Left renal cortex interstitium (tissue), 4 donors: ENCODE measurements at regions not wholly inside any gene's neighbourhood (a gene's known extent, or its start where the extent isn't known, plus 50 kb on each side); places are given as distances from the start of the nearest gene placed in this dataset.

Experiments used
- DNase-seq, 4 donors: peaks; one replicate each; pipeline ENCODE4 v3.0.0-alpha.2; 2013; ENCODE audit warnings: low read depth in 4 of 4, low spot score in 2 of 4, missing footprints in 1 of 4

DNA sequence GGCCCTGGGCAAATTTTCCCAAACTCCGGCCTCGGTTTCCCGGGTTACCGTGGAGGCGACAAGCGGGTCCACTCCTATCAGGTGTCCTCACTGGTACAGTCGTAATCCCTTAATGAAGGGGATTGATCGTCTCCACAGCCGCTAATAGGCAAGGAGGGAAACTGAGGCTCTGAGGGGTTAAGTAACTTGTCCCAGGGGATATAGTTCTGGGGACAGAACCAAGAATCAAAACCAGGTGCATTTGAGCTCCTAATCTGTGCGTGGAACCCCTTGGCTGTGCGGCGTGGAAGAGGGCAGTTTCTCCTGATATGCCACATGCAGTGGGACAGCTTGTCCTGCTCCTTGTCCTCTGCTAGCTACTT is 157.2 kb downstream of the CYRIA start:
- DNase-seq = no peak

DNA sequence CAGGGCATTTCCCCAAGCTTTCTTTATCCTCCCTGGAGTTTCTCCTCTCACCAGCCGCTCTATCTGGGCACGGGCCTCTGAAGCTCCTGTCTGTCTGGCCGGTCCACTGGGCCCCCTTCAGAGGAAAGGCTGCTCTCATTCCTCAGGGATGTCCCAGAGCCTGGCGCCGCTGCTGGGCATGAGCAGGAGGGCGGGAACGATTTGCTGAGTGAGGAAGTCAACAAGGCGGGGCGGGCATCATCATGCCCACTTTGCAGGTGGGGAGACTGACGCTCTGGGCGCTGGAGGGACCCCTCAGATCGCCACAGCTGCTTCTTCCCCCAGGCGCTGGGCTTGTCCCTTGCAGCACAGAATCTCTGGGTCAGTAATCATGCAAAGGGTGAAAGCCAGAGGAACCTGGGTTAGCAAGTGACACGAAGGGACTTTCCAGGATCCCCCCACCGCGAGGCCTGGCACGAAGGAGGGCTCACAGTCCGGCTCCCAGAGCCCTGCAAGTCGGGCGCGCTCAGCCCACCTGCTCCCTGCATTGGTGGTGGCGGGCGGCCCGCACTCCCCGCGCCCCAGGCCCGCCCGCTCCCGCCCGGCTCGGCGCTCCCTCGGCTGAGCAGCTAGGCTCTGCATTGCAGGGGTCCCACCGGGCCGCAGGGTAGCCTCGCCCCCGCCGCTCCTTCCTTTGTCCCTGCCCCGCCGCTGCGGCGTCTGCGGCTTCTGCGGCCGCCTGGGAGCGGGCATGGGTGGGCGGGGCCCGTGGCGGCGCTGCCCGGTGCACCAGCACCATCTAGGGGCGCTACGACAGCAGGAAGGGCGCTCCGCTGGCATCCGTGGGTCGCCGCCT is 157.8 kb downstream of the CYRIA start:
- peak in 2 of 4 donors; percentile 32 to 36 for DNase-seq

DNA sequence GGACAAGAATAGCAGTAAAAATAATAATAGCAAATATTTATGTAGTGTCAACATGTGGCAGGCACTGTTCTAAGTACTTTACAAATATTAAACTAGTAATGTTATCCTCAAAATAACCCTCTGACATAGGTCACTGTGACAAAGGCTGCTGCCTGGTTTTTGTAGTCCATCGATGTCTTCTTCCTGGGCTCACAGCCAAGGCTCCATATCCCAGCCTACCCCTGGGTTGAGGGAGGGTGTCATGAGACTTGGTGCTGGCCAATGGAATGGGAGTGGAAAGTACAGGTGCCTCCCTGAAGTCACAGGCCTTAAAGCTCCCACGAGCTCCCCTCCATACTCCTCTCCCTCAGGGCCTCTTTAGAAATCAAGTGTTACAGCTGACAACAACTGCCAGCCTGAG is 159.3 kb downstream of the CYRIA start:
- no peak for DNase-seq

DNA sequence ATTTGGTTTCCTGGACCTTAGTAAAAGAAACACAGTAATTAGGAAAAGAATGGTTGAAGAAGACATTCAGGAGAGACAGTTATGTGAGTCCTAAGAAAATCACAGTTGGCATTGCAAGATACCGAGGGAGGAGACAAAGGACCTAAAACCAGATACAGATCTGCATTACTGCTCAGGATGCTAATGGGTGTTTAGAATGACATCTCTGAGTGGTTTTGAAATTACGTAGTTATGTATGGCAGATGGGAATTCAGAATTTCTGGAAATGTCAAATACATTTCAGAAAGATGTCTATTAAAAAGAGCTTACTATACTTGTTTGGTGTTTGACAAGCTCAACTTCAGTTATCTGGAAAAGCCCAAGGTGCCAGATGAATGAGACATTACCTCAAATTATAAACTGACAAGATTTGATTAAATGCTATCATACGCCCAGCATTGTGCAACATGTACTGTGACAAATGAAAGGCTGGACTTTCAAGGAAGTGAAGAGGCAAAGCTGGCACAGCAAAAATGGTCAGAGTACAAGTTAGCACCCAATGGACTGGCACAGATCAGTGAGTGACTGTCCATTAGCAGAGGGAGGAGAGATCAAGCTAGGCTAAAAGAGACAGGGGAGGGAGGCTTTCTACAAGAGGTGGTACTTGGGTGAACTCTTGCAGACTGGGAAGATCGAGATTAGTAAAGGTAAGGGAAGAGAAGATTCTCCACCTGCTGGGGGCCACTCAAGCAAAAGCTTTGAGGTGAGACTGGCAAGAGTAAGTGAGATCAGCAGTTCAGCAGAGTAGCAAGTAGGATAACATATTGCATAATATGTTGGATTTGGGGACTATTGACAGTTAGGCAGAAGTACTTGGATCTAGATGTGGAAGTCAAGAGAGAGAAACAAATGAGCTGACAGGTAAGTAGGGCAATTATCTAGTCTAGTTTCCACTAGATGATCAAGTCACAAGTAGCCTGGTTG is 168.9 kb downstream of the CYRIA start:
- no peak for DNase-seq

DNA sequence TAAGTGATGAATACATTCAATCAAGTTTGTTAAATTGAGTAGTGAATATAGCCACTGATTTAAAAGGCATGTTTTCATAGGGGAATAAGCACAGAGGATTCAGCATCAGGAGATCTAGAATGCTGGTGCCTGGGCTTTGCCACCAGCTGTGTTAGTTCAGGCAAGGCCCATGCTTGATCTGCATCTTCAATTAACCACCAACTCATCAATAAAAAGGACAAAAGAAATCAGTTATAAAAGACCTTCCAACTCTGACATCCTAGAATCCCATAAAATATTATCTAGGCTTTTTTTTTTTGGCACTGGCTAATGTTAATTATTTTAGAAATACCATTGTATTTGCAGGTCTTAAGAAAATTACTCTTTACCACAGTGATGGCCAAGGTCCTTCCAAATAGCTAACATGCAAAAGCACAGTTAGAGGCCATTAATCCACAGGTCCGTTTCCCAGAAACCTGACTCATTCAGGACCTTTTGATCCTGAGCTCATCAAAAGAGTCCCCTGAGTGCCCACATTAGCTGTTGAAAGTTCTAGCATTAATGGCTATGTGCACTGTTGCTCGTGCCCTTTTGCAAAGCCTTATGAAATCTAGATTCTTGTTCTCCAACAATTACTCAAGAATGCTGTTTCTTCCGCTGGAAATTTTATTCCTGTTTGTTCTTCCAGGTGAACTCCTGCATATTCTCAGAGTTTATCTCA is 170.0 kb downstream of the CYRIA start:
- DNase-seq = no peak

DNA sequence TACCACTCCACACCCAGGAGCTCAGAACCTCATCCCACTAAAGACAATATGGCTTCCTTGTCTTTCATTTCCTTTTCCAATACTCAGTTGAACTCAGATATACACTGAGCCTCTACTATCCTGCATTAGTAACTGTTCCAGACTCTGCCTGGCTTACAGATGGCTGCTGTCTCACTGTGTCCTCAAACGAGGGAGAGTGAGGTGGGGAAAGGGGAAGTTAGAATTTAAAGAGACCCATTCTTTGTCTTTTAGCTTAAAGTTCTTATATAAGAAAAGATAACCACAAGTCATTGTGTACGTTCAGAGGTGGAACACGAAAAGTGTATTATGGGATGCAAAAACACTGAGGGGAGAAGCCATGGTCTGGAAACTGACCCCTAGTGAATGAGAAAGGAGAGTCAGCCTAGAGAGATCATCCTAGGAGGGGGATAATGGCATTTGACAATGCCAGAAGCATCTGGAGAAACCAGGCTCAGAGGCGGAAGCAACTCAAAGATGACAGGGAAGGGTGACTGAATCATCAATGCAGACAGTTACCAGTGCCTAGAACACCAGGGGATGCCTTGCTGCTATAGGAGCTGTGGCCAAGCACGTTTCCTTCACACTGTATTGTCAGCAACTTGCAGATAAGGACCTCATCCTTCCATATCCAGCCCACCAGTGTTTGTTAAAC is 170.7 kb downstream of the CYRIA start:
- no peak for DNase-seq

DNA sequence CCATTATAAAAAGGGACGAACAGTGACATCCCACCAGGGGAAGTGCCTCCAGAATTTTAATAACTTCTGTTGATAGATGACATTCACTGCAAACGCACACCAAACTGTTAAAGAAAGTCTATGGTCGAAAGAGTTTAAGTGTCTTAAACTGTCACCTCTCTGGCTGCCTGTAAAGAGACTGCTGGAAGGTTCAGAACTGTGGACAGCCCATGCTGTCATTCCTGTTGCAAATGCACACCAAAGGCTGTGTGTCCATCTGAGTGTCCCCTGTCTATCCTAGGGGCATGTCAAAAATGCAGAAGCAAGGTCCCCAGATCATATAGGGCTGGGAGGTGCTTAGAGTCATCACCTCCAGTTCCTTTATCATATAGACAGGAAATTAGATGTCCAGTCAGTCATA is 171.8 kb downstream of the CYRIA start:
- no peak for DNase-seq

DNA sequence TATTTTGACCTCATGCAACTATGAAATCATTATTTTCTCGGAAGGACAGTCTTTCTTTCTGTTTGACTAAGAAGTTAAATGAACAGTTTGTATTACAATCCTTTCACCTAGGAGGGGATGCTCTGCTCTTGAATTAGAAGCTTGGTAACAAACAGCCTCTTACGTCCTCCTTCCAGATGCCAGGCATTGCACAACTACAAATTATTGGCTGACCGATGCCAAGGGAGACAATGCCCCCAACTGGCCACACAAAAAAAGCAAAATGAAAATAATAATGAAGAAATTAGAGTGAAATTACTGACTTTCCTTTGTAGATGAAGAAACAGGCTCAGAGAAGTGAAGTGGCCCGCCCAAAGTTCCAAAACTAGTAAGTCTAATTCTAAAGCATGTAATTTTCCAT is 177.9 kb downstream of the CYRIA start:
- DNase-seq = no peak

DNA sequence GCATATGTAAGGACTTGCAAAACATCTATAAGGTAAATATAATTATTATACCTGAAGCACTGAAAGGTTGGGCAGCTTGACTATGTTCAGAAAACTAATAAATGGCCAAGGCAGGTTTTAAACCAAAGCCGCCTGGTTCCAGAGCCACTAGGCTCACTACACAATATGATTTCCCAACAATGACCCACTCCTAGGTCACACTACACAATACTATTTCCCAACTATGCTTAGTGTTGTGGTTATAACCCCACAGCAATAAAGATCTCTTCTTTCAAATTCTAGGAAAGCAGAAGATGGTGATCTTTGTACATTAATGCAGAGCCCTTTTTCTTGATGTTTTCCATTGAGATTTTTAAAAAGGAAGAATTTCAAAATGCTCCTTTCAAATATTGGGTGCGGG is 180.4 kb downstream of the CYRIA start:
- DNase-seq = no peak

DNA sequence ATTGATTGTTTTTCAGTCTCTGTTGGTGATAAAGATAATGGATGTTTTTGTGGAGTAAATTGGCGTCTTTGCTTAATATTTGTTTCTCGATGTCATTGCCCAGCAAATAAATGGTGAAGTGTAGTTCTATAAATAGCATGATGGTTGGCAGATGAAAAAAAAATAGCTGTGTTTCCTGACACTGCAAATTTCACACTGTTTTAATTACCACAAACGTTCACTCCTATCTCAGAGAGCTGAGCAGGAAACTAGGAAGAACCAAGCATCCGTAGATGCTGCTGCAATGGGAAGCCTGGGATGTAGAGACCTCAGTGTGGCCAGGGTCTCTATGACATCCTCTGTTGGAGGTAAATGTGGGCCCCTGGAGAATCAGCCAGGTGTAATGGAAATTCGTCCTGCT is 183.2 kb downstream of the CYRIA start:
- no peak for DNase-seq

DNA sequence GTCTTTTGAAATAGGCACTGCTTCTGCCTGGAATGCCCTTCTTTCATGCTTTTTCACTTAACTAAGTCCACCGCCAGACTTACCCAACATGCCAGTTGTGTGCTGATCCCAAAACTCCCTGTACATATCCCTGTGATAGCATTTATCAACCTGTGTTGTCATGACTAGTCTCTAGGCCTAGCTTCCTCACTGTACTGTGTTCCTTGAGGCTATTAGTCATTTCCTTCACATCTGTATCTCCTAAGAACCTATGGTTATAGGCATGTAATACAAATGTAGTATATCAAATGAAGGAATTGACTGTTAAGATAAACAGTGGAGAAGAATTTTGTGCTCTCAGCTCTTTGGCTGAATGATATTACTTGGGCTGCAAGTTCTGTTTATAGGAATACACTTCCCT is 184.3 kb downstream of the CYRIA start:
- DNase-seq = no peak

DNA sequence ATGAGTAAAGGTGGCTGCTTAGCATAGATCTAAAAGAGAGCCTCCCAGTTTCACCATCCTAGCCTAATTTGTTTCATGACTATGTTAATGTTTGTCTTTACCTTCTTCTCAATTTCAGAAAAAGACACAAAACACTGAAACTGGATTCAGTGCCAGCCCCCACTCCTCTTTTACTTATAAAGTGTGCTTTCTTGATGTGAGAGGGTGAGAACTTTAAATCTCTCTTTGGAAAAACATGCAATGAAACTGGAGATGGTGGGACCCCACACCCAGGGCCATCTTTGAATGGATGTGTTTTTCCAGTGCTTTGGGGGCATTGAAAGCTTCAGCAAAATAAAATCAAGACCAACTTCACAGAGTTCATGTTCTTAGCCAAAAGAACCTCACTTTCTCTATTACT is 185.9 kb downstream of the CYRIA start:
- no peak for DNase-seq

DNA sequence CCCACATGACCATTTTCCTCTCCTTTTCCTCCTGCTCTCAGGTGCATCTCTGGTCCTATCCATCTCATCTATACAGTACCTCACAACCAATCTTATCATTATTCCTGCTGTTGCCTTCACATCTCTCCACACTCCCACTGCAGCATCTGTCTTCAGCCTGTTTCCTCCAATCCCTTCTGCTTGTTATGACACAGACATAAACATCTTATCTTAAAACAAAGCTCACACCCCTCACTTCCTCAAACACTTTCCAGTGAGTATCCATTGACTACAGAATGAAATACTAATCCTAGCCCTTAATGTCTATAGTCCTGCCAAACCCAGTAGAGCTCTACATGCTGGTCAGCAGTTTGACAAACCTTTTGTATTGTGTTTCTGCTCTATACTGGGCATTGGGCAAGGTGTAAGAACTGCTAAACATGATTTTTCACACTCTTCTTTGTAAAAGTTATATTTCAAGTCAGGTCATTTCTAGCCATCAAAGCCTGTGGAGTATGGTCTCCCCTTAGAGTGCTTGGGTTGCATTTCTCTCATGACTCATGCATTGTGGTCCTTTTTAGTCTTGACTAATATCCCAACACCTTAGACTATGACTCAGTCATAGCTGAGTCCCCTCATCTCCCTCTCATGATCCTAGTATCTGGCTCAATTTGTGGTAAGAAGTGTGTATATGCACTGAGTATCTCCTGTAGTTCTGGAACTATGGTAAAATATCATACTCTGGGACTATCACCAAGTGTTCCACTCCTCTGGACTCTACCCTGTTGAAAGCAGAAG is 187.0 kb downstream of the CYRIA start:
- no peak for DNase-seq

DNA sequence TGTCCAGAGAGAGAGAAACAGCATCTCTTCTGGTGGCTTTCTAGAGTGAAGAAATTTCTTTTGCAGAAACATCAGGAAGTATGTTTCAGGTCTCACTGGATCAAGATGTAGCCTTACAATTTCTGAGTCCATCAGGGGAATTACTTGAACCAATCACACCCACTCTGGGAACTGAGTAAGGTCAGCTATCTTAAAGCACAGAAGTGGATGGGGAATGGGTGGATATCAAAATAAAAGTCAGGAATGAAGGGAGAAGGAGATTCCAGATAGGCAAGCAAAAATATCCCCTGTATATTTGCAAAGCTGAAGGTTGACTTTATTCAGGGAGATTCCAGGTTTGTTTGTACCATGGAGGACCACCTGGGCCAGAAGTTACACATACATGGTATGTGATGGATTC is 188.0 kb downstream of the CYRIA start:
- no peak for DNase-seq

DNA sequence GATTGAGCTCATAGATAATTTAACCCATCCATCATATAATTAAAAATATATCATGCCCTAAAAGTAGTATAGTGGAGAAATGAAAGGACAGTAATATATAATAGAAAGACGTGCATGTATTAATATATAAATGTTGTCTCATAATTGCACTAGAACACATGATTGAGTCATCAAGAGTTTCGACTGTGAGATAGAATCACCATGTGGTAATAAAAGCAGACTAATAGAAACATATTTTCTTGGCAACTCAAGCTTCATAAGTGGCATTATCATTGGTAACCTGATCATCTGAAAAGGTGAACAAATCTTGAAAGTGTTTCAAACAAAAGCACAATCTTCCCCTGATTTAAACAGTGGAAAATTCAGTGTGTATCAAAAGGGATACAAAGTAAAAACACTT is 188.8 kb downstream of the CYRIA start:
- no peak for DNase-seq

DNA sequence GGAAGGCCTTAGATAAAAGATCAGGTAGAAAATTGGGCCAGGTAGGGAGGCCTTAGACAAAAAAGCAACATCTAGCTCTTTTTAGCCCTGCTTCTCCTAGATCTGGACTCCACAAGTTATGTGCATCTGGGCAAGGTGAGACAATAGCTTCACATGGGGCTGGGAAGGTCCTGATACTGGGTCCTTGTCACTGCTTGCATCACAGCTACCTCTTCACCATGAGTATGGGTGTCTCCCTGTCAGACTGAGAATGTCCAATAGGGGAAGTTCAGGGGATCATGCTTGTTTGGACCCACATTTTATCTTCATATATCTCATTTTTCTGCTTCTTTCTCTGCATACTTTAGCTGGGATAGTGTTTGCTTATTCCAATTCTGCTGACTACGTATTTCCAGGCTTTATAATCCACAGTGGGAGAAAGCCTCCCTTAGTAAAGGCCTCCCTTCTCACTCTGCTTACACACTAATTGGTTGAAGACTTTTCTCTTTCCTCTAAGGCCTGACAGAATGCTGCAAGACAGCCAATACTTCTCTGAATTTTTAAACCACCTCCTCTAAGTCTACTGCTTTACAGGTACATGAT is 189.6 kb downstream of the CYRIA start:
- DNase-seq = no peak

DNA sequence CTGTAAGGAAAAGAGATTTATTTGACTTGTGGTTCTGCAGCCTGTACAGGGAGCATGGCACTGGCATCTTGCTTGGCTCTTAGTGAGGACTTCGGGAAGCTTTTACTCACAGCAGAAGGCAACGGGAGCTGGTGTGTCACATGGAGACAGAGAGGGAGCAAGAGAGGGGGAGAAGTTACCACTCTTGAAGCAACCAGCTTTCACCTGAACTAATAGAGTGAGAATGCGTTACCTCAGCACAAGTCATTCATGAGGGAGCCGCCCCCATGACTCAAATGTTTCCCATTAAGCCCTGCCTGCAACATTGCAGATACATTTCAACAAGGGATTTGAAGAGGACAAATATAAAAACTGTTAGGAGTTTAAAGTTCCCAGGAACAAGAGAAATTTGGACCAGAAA is 190.0 kb downstream of the CYRIA start:
- no peak for DNase-seq

DNA sequence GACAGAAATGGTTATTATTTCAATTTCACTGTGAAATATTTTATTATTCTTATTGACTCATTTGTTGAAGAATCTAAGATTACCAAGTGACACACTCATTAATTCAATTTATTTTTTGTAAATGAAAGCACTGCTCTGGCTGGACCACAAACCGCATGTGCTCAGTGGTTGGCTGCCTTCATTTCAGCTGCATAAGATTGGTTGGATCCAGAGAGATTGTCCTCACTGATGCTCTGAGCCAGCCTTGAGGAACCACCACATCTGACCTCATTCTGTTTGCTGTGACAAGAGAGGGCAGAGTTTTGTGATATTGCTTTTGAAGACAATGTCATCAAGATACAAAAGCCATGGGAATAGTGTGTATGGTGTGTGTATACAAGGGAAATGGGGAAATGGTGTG is 192.1 kb downstream of the CYRIA start:
- DNase-seq = no peak

DNA sequence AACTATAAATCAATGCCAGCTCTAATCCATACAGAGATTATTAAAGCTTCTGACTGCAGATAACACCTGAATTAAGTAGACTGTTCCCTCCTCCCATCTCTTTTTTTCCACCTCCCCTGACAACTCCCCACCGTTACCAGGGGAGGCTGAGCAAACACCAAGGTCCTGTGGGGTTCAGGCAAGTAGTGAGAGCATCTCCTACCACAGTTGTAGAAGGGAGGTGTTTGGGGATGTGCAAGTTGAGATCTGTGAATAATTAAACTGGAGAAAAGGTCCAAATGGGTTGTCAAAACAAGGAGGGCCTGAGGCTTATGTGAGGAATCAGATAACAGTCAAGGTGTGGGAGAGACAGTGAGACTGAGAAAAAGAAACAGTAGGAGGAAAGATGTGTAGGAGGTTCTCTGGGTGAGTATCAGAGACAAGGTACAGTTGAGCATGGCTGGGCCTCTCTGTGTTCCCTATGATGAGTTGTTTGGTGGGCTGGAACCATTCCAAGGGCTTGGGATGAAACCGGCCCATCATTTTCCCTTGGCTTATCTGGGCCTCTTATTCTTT is 194.6 kb downstream of the CYRIA start:
- DNase-seq = peak; percentile 34 to 62 (median 59)
